Mesendoderm (in vitro differentiated cells): ENCODE measurements at regions not wholly inside any gene's neighbourhood (a gene's known extent, or its start where the extent isn't known, plus 50 kb on each side); places are given as distances from the start of the nearest gene placed in this dataset.

Source experiments
- DNase-seq: peaks from one replicate; pipeline ENCODE4 v3.0.0; 2013
- H2AK5ac ChIP-seq: 2 replicates; pipeline ENCODE4 v1.6.1; 2013; ENCODE audit warnings: low read length, inconsistent platforms
- H2BK120ac ChIP-seq: 2 replicates; pipeline ENCODE4 v1.6.1; 2013; ENCODE audit warnings: low read depth, mild to moderate bottlenecking, low read length, moderate library complexity, mixed read lengths
- H2BK15ac ChIP-seq: replicated peaks from 2 replicates; pipeline ENCODE4 v1.6.1; 2013; ENCODE audit warnings: low read depth, mild to moderate bottlenecking, moderate library complexity
- H2BK5ac ChIP-seq: 2 replicates; pipeline ENCODE4 v1.6.1; 2013; ENCODE audit warnings: low read length, inconsistent platforms
- H3K18ac ChIP-seq: 2 replicates; pipeline ENCODE4 v1.6.1; 2013; ENCODE audit warnings: mild to moderate bottlenecking, low read length, mixed read lengths
- H3K23ac ChIP-seq: one replicate; pipeline ENCODE4 v1.6.1; 2013; ENCODE audit warnings: low read length
- H3K27ac ChIP-seq: 2 replicates; pipeline ENCODE4 v1.5.1; 2013; ENCODE audit warnings: low read depth, mild to moderate bottlenecking, inconsistent platforms, low read length, moderate library complexity
- H3K27me3 ChIP-seq: 2 replicates; pipeline ENCODE4 v1.6.1; 2013; ENCODE audit warnings: low read length, control low read depth, mild to moderate bottlenecking, inconsistent platforms; ENCODE audit not compliant: insufficient read depth, poor library complexity
- H3K36me3 ChIP-seq: 2 replicates; pipeline ENCODE4 v1.6.1; 2013; ENCODE audit warnings: low read length, inconsistent platforms; ENCODE audit not compliant: control insufficient read depth, insufficient read depth
- H3K4ac ChIP-seq: one replicate; pipeline ENCODE4 v1.6.1; 2013; ENCODE audit warnings: low read depth, mild to moderate bottlenecking, low read length, moderate library complexity
- H3K4me1 ChIP-seq: 2 replicates; pipeline ENCODE4 v1.6.1; 2013; ENCODE audit warnings: low read depth, low read length, inconsistent platforms; ENCODE audit not compliant: control insufficient read depth
- H3K4me2 ChIP-seq: 2 replicates; pipeline ENCODE4 v1.6.1; 2013; ENCODE audit warnings: low read length
- H3K4me3 ChIP-seq: 2 replicates; pipeline ENCODE4 v1.5.1; 2013; ENCODE audit warnings: mild to moderate bottlenecking, low read length
- H3K56ac ChIP-seq: one replicate; pipeline ENCODE4 v1.6.1; 2013; ENCODE audit warnings: low read length
- H3K79me1 ChIP-seq: 2 replicates; pipeline ENCODE4 v1.6.1; 2013; ENCODE audit warnings: low read length, inconsistent platforms
- H3K79me2 ChIP-seq: 2 replicates; pipeline ENCODE4 v1.6.1; 2013; ENCODE audit warnings: mild to moderate bottlenecking, low read length; ENCODE audit not compliant: control insufficient read depth, insufficient read depth
- H3K9ac ChIP-seq: 2 replicates; pipeline ENCODE4 v1.6.1; 2013; ENCODE audit warnings: low read length, inconsistent platforms
- H4K5ac ChIP-seq: one replicate; pipeline ENCODE4 v1.6.1; 2013; ENCODE audit warnings: low read length
- H4K8ac ChIP-seq: one replicate; pipeline ENCODE4 v1.6.1; 2013; ENCODE audit warnings: low read depth, mild to moderate bottlenecking, control low read depth, low read length, moderate library complexity
- WGBS: extraction: QIAGEN DNeasy Blood & Tissue Kit; methylation state at CpG from one replicate; pipeline ENCODE4 v1.1.7; 2013; ENCODE audit warnings: low lambda C conversion rate, missing lambda C conversion rate; ENCODE audit not compliant: insufficient coverage; ENCODE audit errors: extremely low coverage; 5-methylcytosine and 5-hydroxymethylcytosine counted together

GRCh38 chr1:79532555-79532954 lies 526.0 kb upstream of the ADGRL4 start:
- Histone ChIP-seq H3K18ac (no peak overlapping the region), H3K4me3 (no peak overlapping the region), H2AK5ac (no peak overlapping the region), H4K8ac (no peak overlapping the region), H3K27ac (no peak overlapping the region), H2BK120ac (no peak overlapping the region), H3K79me2 (no peaks in the 10 kb centered on the region), H3K79me1 (no peaks in the 10 kb centered on the region), H3K56ac (no peak overlapping the region), H3K4me1 (no peaks in the 10 kb centered on the region), H3K36me3 (no peaks in the 10 kb centered on the region), H2BK5ac (no peak overlapping the region), H3K4me2 (no peak overlapping the region), H2BK15ac (no peak overlapping the region), H3K27me3 (no peaks in the 10 kb centered on the region), H3K4ac (no peak overlapping the region), H3K9ac (no peak overlapping the region), H4K5ac (no peak overlapping the region), H3K23ac (no peak overlapping the region)
- DNase-seq, result no peak
- WGBS, result no CpG with 5 or more reads among the region's 5 CpGs

- H3K23ac ChIP-seq, result no peak overlapping the region
- H2BK5ac ChIP-seq, result no peak overlapping the region
- H3K18ac ChIP-seq, result no peak overlapping the region
- H2BK15ac ChIP-seq, result no peak overlapping the region
- no peak overlapping the region for H3K27ac ChIP-seq
- no peaks in the 10 kb centered on the region for H3K79me1 ChIP-seq
- H3K36me3 ChIP-seq, result no peaks in the 10 kb centered on the region
- no peak overlapping the region for H3K56ac ChIP-seq
- no peak overlapping the region for H3K4me2 ChIP-seq
- no peak overlapping the region for H3K4me3 ChIP-seq
- H2AK5ac ChIP-seq, result no peak overlapping the region
- H3K27me3 ChIP-seq, result no peaks in the 10 kb centered on the region
- no peak overlapping the region for H4K5ac ChIP-seq
- H3K9ac ChIP-seq, result no peak overlapping the region
- no peak for DNase-seq
- no peaks in the 10 kb centered on the region for H3K4me1 ChIP-seq
- no peak overlapping the region for H2BK120ac ChIP-seq
- no peak overlapping the region for H4K8ac ChIP-seq
- no peaks in the 10 kb centered on the region for H3K79me2 ChIP-seq
- no CpG with 5 or more reads among the region's 2 CpGs for WGBS
- no peak overlapping the region for H3K4ac ChIP-seq
Observed at GRCh38 chr1:79531790-79532189, 525.3 kb upstream of the ADGRL4 start.

GRCh38 chr1:79530476-79530875 lies 523.9 kb upstream of the ADGRL4 start:
- H2BK120ac ChIP-seq, result no peak overlapping the region
- no peak overlapping the region for H3K9ac ChIP-seq
- H3K79me2 ChIP-seq, result no peaks in the 10 kb centered on the region
- no peaks in the 10 kb centered on the region for H3K27me3 ChIP-seq
- H2BK15ac ChIP-seq, result no peak overlapping the region
- H3K18ac ChIP-seq, result no peak overlapping the region
- no peak overlapping the region for H2AK5ac ChIP-seq
- H3K27ac ChIP-seq, result no peak overlapping the region
- no peaks in the 10 kb centered on the region for H3K4me1 ChIP-seq
- H3K79me1 ChIP-seq, result no peaks in the 10 kb centered on the region
- no peaks in the 10 kb centered on the region for H3K36me3 ChIP-seq
- H4K8ac ChIP-seq, result no peak overlapping the region
- no peak overlapping the region for H3K23ac ChIP-seq
- no peak overlapping the region for H3K4ac ChIP-seq
- DNase-seq, result no peak
- no peak overlapping the region for H3K4me2 ChIP-seq
- H3K56ac ChIP-seq, result no peak overlapping the region
- H2BK5ac ChIP-seq, result no peak overlapping the region
- WGBS, result no CpG with 5 or more reads among the region's 2 CpGs
- H4K5ac ChIP-seq, result no peak overlapping the region
- H3K4me3 ChIP-seq, result no peak overlapping the region

DNA sequence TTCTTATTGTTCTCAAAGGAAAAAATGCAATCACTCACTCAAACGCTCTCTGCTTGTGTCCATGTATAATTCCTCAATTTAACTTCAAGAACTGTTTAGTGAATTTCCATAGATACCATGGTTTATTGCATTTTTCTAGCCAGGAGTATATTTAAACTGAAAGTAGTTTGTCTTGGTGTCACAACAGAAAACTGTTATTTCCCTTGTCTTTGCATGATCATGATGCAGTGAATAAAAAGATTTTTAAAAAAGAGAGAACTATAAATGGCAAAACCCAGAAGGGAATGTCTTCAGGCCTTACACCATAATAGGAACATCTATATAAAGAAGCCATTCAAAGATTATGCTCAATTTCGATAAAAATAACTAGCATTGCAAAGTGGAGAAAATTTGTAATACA lies 523.5 kb upstream of the ADGRL4 start:
- no peaks in the 10 kb centered on the region for H3K27me3 ChIP-seq

GRCh38 chr1:79524126-79524525 lies 517.6 kb upstream of the ADGRL4 start:
- H3K9ac ChIP-seq, result no peak overlapping the region
- H3K27ac ChIP-seq, result no peak overlapping the region
- H2AK5ac ChIP-seq, result no peak overlapping the region
- H3K4me2 ChIP-seq, result no peak overlapping the region
- no peaks in the 10 kb centered on the region for H3K27me3 ChIP-seq
- no peak overlapping the region for H3K23ac ChIP-seq
- H4K5ac ChIP-seq, result no peak overlapping the region
- H3K4me3 ChIP-seq, result no peak overlapping the region
- no peak overlapping the region for H3K56ac ChIP-seq
- no peak overlapping the region for H2BK5ac ChIP-seq
- H4K8ac ChIP-seq, result no peak overlapping the region
- H2BK15ac ChIP-seq, result no peak overlapping the region
- H3K36me3 ChIP-seq, result no peaks in the 10 kb centered on the region
- no peaks in the 10 kb centered on the region for H3K4me1 ChIP-seq
- DNase-seq, result no peak
- no peak overlapping the region for H3K4ac ChIP-seq
- no peak overlapping the region for H2BK120ac ChIP-seq
- no peaks in the 10 kb centered on the region for H3K79me2 ChIP-seq
- H3K18ac ChIP-seq, result no peak overlapping the region
- no peaks in the 10 kb centered on the region for H3K79me1 ChIP-seq
- no CpG with 5 or more reads among the region's 1 CpG for WGBS

More for the DNA sequence above, 523.5 kb upstream of the ADGRL4 start:
- Histone ChIP-seq H3K23ac (no peak overlapping the region), H2BK15ac (no peak overlapping the region), H3K4me2 (no peak overlapping the region), H3K79me2 (no peaks in the 10 kb centered on the region), H3K79me1 (no peaks in the 10 kb centered on the region), H2BK120ac (no peak overlapping the region), H3K4me3 (no peak overlapping the region), H2AK5ac (no peak overlapping the region), H3K4me1 (no peaks in the 10 kb centered on the region), H3K18ac (no peak overlapping the region), H4K5ac (no peak overlapping the region), H3K27ac (no peak overlapping the region), H3K36me3 (no peaks in the 10 kb centered on the region), H3K56ac (no peak overlapping the region), H3K9ac (no peak overlapping the region), H2BK5ac (no peak overlapping the region), H3K4ac (no peak overlapping the region), H4K8ac (no peak overlapping the region)
- no CpG with 5 or more reads among the region's 2 CpGs for WGBS
- no peak for DNase-seq

GRCh38 chr1:79519084-79519760 lies 512.7 kb upstream of the ADGRL4 start:
- Histone ChIP-seq H3K4me3 (no peak overlapping the region), H3K36me3 (no peaks in the 10 kb centered on the region), H3K56ac (no peak overlapping the region), H3K27ac (no peak overlapping the region), H3K27me3 (no peaks in the 10 kb centered on the region), H4K5ac (no peak overlapping the region), H4K8ac (no peak overlapping the region), H2BK120ac (no peak overlapping the region), H3K4me1 (no peaks in the 10 kb centered on the region), H3K4ac (no peak overlapping the region), H3K79me1 (no peaks in the 10 kb centered on the region), H2BK5ac (no peak overlapping the region), H3K4me2 (no peak overlapping the region), H2BK15ac (no peak overlapping the region), H3K18ac (no peak overlapping the region), H3K79me2 (no peaks in the 10 kb centered on the region), H2AK5ac (no peak overlapping the region), H3K9ac (no peak overlapping the region), H3K23ac (no peak overlapping the region)
- no CpG with 5 or more reads among the region's 4 CpGs for WGBS
- DNase-seq, result no peak
